DOHH2 (cell line): ENCODE measurements at regions not wholly inside any gene's neighbourhood (a gene's known extent, or its start where the extent isn't known, plus 50 kb on each side); places are given as distances from the start of the nearest gene placed in this dataset.

Source experiments
- H3F3A ChIP-seq: fragments of 200-600 bp; sonication (generic), shearing (Covaris generic); 2 replicates; pipeline ENCODE4 v1.6.0; 2016; ENCODE audit warnings: antibody characterized with exemption, mild to moderate bottlenecking; ENCODE audit not compliant: control insufficient read depth, insufficient read depth
- H3K27ac ChIP-seq: fragments of 200-600 bp; sonication (generic); 2 replicates; pipeline ENCODE4 v1.5.1; 2014; ENCODE audit warnings: low read depth, mild to moderate bottlenecking, low read length, moderate library complexity
- H3K27me3 ChIP-seq: fragments of 200-600 bp; sonication (generic); 2 replicates; pipeline ENCODE4 v1.6.1; 2014; ENCODE audit warnings: mild to moderate bottlenecking, low read length, mixed read lengths; ENCODE audit not compliant: control insufficient read depth
- H3K36me3 ChIP-seq: fragments of 200-600 bp; sonication (generic); 2 replicates; pipeline ENCODE4 v1.6.1; 2014; ENCODE audit warnings: mild to moderate bottlenecking, low read length, moderate library complexity, mixed read lengths; ENCODE audit not compliant: control insufficient read depth
- H3K4me1 ChIP-seq: fragments of 200-600 bp; sonication (generic); 2 replicates; pipeline ENCODE4 v1.6.1; 2014; ENCODE audit warnings: mild to moderate bottlenecking, low read length, mixed read lengths; ENCODE audit not compliant: control insufficient read depth
- H3K4me2 ChIP-seq: fragments of 200-600 bp; sonication (generic); 2 replicates; pipeline ENCODE4 v1.6.0; 2014; ENCODE audit warnings: mild to moderate bottlenecking, low read length, moderate library complexity
- H3K4me3 ChIP-seq: fragments of 200-600 bp; sonication (generic); 2 replicates; pipeline ENCODE4 v1.5.1; 2014; ENCODE audit warnings: mild to moderate bottlenecking, low read length, mixed read lengths
- H3K79me2 ChIP-seq: fragments of 200-600 bp; sonication (generic); 2 replicates; pipeline ENCODE4 v1.6.1; 2014; ENCODE audit warnings: mild to moderate bottlenecking, low read length, mixed read lengths; ENCODE audit not compliant: control insufficient read depth
- H3K9me2 ChIP-seq: fragments of 200-600 bp; sonication (generic); replicated peaks from 2 replicates; pipeline ENCODE4 v1.6.1; 2014; ENCODE audit warnings: mild to moderate bottlenecking, low read length, mixed read lengths; ENCODE audit not compliant: control insufficient read depth
- H3K9me3 ChIP-seq: fragments of 200-600 bp; sonication (generic); 2 replicates; pipeline ENCODE4 v1.6.1; 2014; ENCODE audit warnings: antibody characterized with exemption, low read length, mixed read lengths; ENCODE audit not compliant: control insufficient read depth, insufficient read depth
- H4K20me1 ChIP-seq: fragments of 200-600 bp; sonication (generic); 2 replicates; pipeline ENCODE4 v1.6.0; 2014; ENCODE audit warnings: low read depth, mild to moderate bottlenecking, antibody characterized with exemption, low read length, moderate library complexity; ENCODE audit not compliant: control insufficient read depth, insufficient read depth
- EZH2phosphoT487 ChIP-seq: fragments of 200-600 bp; sonication (generic); IDR thresholded peaks from 2 replicates; pipeline ENCODE4 v1.6.1; 2017; ENCODE audit warnings: borderline replicate concordance, mild to moderate bottlenecking, antibody characterized with exemption, low read length, moderate library complexity, mixed read lengths
- TF ChIP-seq, protein P1 (sequence below): fragments of 200-600 bp; sonication (generic); IDR thresholded peaks from one replicate; pipeline ENCODE4 v1.5.1; 2014; ENCODE audit warnings: antibody characterized with exemption, mild to moderate bottlenecking, low read depth, low read length; ENCODE audit not compliant: poor library complexity, severe bottlenecking

DNA sequence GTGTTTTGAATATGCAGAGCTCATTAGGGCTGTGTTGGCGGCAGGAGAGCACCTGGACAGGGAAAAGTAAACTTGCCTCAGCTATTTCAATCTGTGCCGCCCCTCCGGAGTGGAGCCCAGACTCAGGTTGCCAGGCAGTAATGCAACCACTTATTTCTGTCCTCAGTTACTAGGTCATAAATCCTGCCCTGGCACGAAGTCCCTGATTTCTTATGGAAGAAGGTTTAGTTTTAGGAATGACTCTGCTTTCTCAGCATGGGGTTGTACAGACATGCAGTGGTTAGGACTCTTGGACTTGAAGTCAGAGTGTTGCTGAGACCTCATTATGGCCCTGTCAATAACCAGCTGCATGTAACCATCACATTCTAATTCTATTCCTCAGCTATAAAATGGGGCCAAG is 98.3 kb upstream of the FGGY start:
- TF ChIP-seq, protein P1, sequence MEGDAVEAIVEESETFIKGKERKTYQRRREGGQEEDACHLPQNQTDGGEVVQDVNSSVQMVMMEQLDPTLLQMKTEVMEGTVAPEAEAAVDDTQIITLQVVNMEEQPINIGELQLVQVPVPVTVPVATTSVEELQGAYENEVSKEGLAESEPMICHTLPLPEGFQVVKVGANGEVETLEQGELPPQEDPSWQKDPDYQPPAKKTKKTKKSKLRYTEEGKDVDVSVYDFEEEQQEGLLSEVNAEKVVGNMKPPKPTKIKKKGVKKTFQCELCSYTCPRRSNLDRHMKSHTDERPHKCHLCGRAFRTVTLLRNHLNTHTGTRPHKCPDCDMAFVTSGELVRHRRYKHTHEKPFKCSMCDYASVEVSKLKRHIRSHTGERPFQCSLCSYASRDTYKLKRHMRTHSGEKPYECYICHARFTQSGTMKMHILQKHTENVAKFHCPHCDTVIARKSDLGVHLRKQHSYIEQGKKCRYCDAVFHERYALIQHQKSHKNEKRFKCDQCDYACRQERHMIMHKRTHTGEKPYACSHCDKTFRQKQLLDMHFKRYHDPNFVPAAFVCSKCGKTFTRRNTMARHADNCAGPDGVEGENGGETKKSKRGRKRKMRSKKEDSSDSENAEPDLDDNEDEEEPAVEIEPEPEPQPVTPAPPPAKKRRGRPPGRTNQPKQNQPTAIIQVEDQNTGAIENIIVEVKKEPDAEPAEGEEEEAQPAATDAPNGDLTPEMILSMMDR, result no peak
- no peak for TF ChIP-seq EZH2phosphoT487
- Histone ChIP-seq H3K4me3 (no peak overlapping the region), H3K27me3 (no peaks in the 10 kb centered on the region), H3K79me2 (no peaks in the 10 kb centered on the region), H3K4me1 (no peaks in the 10 kb centered on the region), H3K9me2 (no peaks in the 10 kb centered on the region), H4K20me1 (no peaks in the 10 kb centered on the region), H3K27ac (no peak overlapping the region), H3K4me2 (no peak overlapping the region), H3K36me3 (no peaks in the 10 kb centered on the region), H3F3A (no peaks in the 10 kb centered on the region), H3K9me3 (no peaks in the 10 kb centered on the region)

DNA sequence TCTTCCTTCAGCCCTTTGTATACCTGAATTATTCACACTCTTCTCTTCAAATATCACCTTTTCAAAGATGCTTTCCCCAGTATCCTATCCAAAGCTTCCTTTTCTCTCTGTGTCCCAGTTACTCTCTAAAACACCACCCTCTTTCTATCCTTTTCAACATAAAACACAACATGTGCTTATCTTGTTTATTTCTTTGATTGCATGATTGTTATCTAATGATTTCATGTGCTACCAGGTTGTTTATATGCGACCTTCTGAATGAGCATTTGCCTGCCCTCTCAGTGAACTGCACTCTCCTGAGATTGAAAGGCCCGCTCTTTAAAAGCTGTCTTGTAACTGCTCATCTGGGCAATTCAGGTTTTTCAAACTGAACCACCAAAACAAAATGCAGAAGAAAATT is 97.7 kb upstream of the FGGY start:
- H3K4me1 ChIP-seq, result no peaks in the 10 kb centered on the region
- no peaks in the 10 kb centered on the region for H3K27me3 ChIP-seq
- no peaks in the 10 kb centered on the region for H3K9me2 ChIP-seq
- H3K4me2 ChIP-seq, result no peak overlapping the region
- H3K4me3 ChIP-seq, result no peak overlapping the region
- H3K36me3 ChIP-seq, result no peaks in the 10 kb centered on the region
- TF ChIP-seq EZH2phosphoT487, result no peak
- TF ChIP-seq, protein P1, result no peak
- no peak overlapping the region for H3K27ac ChIP-seq
- no peaks in the 10 kb centered on the region for H4K20me1 ChIP-seq
- H3K9me3 ChIP-seq, result no peaks in the 10 kb centered on the region
- no peaks in the 10 kb centered on the region for H3F3A ChIP-seq
- no peaks in the 10 kb centered on the region for H3K79me2 ChIP-seq

DNA sequence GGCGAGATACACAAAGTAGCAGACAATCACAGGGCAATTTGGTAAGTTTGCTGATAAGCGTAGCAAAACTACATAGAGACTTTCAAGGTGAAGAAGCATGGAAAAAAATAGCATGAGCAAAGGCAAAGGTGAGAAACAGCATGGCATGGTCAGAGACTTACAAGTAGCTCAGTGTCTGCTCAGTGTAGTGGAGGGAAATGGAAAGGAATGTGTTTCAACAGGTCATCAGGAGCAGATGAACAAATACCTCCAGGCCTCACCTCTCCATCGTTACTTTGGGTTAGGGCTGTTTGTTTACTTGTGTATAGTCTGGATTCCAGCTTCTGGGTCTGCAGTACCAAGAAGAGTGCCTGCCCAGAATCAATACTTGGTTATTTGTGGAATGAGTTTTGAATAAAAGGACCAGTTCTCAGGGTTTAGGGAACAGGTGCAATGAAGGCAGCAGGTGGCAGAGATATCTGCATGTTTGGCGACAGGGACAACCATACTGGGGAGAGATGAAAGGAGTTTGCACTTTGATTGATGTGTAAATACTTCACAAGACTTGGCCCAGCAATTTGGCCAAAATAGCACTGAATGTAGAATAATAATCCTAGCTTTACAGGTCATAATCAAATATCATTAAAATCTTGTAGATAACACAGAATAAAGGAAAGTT is 97.0 kb upstream of the FGGY start:
- Histone ChIP-seq H3K9me2 (no peaks in the 10 kb centered on the region), H4K20me1 (no peaks in the 10 kb centered on the region), H3K36me3 (no peaks in the 10 kb centered on the region), H3F3A (no peaks in the 10 kb centered on the region), H3K4me2 (no peak overlapping the region), H3K27me3 (no peaks in the 10 kb centered on the region), H3K79me2 (no peaks in the 10 kb centered on the region), H3K9me3 (no peaks in the 10 kb centered on the region), H3K27ac (no peak overlapping the region), H3K4me1 (no peaks in the 10 kb centered on the region), H3K4me3 (no peak overlapping the region)
- no peak for TF ChIP-seq EZH2phosphoT487
- TF ChIP-seq, protein P1, result no peak
